HG03159 (cell line): ENCODE measurements at regions not wholly inside any gene's neighbourhood (a gene's known extent, or its start where the extent isn't known, plus 50 kb on each side); places are given as distances from the start of the nearest gene placed in this dataset.
"Not testable (repeated sequence)": the region's sequence is repeated elsewhere in the genome, so short reads cannot be mapped to it uniquely, and the experiment has no call there.

Experiments
- ATAC-seq: cut with Tn5 transposase; IDR thresholded peaks from one replicate; pipeline ENCODE4 v1.9.1; 2021; ENCODE audit warnings: mild to moderate bottlenecking, moderate library complexity; ENCODE audit not compliant: unreplicated experiment

DNA sequence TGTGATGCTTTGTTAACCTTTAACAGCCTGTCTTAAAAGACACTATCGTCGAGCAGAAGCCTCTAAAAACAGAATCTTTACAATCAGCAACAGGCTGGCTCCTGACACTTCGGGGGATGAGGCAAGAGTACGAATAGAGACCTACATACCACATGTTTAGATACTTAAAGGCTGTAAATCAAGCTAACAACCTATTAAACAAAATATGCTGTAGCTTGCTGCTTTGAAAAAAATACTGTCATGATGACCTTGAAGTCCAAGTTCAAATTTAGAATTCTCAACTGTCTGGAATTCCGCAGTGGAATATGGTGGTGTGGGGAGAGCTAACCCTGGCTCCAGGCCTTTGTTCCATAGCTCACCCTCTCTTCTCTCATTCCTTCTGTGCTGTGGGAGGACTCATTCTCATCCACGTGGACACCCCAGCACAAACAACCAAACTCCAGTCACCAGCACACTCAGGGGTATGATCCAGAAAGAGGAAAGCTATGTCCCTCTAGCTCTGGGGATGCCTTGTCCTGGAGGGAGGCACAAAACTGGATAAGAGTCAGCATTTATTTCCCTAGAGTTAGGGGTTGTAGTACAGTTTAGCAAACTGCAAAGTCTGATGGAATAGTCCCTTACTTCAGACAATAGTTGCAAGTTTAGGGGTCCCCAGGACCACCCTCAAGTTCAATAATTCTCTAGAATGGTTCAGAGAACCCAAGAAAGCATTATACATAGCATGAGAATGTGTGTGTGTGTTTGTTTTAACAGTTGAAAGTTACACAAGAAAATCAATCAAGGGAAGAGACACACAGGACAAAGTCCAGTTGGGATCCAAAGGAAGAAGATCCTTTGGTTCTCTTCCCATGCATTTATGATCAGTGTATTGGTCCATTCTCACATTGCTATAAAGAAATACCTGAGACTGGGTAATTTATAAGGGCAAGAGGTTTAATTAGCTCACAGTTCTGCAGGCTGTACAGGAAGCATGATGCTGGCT lies 196.1 kb upstream of the SVIL start:
- no peak for ATAC-seq

DNA sequence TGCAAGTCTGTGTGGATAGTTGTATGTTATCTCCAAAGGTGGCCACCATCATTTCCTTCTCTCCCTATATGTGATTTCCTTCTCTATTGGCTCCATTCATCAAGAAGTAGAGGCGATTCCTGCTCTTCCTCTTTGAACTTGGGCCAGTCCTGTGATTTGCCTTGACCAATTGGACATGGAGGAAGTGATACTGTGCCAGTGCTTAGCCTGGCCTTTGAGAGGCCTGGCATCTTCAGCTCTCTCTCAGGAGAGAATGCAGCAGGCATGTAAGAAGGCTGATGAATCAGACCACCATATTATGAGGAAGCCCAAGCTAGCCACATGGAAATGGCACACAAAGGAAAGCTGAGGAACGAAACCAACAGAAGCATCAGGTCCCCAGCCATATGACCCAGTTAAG lies 195.0 kb upstream of the SVIL start:
- ATAC-seq = no peak

DNA sequence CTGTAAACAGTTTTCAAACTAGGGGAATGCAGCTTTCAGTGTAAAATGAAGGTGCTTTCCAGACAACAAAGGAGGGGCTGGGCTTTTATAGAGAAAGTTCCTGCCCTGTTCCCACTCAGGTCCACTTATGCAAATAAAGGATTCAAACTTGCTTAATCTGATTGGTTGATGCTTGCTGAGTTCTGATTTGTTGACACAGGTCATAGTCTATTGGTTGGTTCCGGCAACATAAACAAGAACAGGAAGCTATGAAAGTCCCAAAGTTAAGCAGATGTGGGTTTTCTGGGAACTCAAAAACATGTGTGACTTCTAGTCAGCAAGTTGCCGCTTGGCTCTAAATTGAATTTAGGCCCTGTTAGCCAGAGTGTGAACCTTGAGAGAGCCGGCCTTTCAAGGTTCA lies 194.2 kb upstream of the SVIL start:
- ATAC-seq = no peak

DNA sequence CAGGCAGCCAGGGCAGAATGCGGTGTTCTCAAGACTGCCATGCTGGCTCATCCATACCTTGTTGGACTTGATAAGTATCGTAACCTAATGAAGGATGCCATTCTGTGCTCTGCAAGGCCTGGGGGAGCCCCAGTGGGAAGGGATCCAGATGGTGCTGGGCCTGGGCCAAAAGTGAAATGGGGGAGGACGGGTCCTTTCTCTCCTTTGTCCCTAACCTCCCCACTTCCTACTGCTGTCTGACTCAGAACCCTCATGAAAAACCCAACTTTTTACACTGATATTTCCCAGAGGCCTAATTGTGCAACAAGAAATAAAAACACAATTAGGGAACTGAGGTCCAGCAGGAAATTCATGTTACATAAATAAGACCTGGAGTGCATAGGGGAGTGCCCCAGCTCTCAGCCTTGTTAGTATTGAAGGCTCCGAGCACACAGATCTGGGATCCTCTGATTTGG lies 193.7 kb upstream of the SVIL start:
- no peak for ATAC-seq

DNA sequence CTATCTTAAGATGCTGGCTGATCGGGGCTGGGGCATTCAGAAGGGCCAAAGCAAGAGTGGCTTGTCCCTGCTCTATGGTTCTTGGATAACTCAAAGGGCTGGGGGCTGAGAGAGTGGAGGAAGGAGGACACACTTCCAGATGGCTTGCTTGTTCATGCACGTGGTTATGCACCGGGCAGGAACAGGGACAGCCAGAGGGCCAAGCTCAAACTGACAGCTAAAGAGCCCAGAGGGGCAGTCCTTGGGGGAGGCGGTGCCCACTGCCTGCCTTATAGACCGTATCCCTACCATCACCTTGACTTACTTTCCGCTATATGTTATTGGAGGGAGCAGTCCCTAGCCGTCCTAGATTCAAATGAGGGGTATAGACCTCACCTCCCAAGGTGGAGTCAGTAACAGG lies 192.7 kb upstream of the SVIL start:
- ATAC-seq = no peak

DNA sequence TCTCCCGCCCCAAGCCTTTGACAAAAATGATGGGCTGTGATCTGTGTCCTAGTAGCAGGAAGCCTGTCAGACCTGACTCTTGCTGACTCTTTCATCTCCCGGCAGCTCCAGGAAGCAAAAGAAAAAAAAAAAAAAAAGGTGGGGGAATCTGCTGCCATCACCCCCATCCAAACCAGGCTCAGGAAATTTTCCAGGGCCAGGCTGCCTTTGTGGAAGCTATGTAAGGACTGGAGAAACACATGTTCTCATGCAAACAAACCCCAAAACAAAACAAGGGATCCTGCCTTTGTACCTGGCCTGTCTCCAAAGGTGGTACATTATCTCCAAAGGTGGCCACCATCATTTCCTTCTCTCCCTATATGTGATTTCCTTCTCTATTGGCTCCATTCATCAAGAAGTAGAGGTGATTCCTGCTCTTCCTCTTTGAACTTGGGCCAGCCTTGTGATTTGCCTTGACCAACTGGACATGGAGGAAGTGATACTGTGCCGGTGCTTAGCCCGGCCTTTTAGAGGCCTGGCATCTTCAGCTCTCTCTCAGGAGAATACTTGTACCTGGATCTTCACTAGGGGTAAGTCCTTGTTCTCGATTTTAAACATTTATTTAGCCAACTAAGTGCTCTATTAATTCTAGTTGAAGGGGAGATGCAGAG lies 192.2 kb upstream of the SVIL start:
- ATAC-seq = no peak

DNA sequence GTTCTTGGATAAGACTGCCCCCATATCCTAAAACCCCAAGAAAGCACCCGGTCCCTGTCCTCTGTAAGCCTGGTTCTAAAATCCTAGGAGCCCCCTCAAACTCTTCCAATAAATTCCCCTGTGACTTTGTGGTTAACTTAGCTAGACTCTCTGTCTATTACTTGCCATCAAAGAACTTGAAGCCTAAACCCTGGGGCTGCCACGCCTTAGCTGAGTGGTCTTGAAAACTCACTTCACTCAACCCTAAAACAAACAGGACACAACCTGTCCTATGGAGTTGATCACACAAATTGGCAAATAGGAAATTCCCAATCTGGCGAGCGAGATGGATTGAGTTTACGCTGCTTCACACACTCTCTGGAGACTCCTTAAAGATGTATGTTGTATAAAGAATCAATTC lies 191.4 kb upstream of the SVIL start:
- no peak for ATAC-seq

DNA sequence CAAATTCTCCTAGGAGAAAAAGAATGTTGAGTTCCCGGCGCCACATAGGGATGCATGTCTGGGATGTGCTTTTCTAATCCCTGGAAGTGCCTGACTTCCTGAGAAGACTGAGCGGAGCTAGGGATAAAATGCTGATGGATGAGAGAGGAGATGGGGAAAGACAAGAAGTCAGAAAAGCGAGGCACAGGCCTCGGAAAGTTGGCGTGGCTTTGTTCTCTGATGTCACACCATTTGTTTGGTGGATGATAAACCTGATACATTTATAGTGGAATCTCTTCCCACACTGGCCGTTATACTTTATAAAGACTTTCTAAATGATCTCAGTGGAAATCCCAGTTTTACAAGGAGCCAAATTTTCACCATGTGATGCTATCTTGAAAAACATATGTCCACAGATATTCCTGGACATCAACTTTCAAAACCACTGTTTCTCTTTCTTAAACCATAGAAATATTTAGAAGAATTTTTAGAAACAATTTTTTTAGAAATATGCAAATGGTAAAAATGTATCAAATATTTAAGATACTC lies 188.8 kb upstream of the SVIL start:
- no peak for ATAC-seq

DNA sequence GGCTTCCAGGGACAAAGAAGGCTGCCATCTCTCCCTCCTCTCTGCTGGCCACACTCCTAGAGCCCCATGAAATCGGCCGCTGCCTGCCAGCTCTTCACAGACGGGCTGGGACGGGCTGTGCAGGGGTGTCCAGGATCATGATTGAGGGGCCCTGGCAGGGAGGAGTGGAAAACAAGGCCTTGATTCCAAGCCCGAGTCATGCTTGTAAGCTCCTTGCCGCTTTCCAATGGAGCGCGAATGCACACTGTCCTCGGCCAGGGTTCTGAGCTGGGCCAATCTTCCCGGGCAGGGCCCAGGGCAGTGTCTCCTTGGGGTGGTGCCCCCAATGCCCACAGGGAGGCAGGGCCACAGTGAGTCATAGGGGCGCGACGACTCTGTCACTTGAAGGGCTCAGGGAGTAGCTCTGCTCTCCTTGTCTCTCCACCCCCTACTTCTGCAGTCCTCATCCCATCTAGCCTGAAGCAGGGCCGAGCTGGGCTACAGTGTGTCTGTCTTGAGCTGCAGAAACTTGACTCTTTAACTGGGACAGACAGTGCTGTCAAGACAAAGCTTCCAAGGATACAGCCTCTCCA lies 186.2 kb upstream of the SVIL start:
- no peak for ATAC-seq

DNA sequence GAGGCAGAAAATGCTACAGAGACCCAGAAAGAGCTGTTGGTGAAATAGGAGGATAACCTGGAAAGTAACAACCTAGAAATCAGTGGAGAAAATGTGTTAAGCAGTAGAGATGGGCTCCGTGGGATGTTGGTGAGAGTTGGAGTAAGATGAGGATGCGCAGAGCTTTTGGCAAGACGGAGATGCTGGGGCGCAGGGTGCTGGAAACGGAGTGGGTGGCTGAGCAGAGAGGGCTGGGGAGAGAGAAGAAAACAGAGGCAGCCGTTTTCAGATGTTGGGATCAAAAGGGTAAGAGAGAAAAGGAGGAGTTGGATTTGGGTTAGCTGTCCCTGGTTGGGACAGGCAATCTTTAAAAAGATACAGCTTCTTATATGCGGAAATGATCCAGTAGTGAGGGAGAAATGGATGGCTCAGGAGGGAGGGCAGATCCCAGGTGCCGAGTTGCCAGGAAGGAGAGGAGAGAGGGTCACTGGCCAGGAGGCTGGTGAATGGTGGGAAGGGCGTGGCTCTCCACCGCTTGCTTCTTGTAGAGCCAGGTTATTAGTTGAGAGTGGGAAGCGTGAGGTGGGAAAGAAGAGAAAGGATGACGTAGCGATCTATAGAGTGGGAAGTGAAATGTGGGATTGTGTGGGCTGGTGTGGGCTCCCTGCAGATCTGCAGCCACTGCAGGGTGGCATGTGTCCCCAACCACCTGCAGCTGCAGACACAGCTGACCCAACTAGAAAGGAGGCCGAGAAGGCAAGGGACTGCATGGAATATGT lies 182.2 kb upstream of the SVIL start:
- ATAC-seq = no peak

DNA sequence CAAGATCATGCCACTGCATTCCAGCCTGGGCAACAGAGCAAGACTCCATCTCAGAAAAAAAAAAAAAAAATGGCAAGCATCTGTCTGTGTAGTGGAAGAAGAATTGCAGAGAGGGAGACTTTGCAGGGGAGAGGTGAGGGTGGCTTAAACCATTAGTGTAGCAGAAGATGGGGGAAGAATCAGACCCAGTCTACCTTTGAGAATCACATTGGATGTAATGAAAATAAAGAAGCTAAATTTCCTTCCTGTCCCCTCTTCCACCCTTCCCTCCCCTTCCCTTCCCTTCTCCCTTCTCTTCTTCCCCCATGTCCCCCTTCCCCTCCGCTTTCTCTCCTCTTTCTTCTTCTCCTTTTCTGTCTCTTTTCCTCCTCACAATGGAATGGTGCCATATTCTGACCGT lies 180.8 kb upstream of the SVIL start:
- ATAC-seq = no peak

DNA sequence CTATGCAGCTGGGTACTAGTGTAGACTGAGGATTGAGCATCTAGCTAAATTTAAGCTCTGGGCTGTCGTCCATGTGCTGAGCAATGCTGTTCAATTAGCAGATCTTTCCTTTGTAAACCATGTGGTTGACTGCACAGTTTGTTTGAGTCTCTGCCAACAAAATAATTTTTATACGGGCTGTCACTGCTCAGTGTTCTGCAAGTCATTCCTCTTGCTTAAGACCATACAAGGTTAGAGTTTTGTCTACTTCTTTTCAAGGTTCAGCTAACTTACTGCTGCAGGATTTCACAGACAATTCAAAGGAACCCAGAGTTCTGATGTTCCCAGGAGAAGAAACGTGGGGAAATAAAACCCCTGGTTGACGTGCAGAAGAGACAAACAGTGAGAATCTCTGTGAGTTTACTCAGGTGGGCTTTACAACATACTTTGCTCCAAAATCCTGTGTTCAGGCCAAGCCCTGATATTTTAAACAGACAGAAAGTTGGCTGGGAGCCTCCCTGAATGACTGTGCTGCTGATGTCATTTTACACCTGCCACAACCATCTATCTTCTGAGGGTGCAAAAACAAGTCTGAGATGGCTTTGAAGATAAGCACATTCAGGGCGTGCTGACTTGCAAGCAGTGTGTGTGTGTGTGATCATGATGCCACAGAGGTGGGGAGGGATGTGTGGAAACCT lies 177.1 kb upstream of the SVIL start:
- ATAC-seq = no peak

DNA sequence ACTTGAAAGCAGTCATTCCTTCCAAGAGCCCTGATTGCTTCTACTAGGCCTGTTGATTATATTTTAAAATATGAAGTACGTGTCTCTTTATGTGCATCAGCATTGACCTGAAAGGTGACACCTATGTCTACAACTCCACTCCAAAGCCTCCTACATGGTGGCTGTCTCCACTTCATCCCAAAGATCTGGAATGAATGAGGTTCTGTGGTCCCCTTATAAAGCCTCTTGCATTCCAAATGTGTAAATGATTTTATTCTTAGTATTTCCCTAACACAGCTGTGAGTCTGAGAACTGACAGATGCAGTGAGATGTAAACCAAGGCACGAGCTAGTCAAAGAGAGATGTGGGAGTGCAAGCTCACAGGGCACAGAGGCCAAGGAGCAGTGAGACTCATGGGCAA lies 176.0 kb upstream of the SVIL start:
- ATAC-seq = no peak

DNA sequence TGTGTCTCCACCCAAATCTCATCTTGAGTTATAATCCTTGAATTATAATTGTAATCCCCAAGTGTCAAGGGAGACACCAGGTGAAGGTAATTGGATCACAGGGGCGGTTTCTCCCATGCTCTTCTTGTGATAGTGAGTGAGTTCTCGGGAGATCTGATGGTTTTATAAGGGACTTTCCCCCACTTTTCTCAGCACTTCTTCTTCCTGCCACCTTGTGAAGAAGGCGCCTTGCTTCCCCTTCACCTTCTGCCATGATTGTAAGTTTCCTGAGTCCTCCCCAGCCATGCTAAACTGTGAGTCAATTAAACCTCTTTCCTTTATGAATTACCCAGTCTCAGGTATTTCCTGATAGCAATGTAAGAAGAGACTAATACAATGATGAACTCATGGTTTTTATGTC lies 175.5 kb upstream of the SVIL start:
- ATAC-seq = not testable (repeated sequence)

DNA sequence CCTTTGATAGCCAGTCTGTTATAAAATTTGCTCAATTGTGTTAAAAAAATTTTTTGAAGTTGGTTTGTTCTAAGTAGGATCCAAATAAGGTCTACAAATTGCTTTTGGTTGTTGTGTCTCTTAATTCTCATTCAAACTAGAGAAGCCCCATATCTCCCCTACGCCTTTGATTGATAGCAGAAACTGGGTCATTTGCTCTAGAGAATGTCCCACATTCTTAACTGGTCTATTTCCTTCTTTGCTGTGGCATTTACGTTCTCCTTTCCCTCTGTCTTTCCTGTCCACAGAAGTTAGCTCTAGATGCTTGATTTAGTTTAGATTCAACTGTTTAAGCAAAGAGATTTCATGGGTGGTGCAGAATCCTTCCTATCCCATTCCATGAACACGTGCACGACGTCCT lies 174.6 kb upstream of the SVIL start:
- ATAC-seq = no peak

DNA sequence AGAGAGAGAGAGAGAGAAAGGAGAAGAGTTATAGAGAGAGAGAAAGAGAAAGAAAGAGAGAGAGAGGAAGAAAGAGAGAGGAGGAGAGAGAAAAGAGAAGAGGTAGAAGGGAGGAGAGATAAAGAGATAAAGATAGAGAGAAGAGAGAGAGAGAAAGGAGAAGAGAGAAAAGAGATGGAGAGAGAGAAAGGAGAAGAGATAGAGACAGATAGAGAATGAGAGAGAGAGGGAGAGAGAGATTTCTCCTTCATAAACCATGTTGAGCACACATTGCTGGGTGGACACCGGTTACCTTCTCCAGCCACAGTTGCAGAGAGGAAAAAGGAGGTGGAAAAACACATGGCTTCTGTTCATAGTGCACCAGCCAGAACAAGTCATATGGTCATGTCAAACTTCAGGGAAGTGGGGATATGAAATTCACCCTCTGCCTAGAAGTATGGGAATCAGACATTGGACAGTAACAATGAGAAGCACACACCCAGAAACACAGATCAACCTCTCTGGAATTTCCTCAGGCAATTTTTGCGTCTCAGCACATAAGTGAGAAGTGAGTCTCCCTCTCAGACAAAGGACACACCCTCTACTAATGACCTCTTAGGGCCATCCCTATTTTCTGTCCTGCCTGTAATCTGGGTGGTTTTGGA lies 172.5 kb upstream of the SVIL start:
- ATAC-seq = no peak

DNA sequence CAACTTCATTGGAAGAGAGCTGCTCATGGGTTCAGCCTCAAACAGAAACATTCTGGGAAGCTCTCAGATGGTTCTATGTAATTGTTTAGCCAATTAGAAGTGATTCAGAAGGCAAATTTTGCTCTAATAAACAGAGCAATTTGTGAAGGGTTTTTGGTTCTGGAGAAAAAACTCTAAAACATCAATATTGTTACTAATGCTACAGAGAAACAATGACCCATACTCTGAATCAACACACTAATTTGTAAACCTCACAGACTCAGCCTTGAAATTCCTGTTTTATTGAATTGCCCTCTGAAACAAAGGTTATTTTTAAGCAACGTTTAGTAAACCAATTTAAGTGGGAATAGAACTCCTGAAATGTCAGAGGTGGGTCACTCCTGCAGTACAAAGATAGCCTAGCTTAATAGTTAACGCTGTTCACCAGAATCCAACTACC lies 171.6 kb upstream of the SVIL start:
- no peak for ATAC-seq

DNA sequence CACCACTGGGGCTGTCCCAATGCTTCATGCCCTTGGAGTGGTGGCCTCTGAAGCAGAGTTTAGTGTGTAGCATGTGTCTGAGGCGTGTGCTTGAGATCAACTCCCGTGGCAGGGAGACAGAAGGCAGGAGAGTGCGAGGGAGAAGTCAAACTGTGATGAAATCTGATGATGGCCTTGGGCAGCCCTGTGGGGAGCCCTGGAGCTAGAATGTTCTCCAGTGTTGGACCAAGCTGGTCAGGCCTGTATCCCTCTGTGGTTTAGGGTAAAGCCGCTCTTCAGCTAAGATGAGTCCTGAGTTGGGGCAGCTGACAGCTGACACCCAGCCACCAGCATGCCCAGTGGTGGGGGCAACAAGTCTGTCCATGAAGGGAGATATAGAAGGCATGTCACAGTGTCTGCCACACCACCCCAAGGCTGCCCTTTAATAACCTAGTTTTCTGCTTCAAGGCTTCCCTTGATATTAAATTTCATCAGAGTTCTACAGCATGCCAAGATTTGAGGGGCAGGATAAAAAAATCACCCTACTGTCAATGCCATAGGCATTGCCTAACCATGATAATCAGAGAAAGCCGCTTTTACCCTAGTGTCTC lies 170.5 kb upstream of the SVIL start:
- no peak for ATAC-seq

DNA sequence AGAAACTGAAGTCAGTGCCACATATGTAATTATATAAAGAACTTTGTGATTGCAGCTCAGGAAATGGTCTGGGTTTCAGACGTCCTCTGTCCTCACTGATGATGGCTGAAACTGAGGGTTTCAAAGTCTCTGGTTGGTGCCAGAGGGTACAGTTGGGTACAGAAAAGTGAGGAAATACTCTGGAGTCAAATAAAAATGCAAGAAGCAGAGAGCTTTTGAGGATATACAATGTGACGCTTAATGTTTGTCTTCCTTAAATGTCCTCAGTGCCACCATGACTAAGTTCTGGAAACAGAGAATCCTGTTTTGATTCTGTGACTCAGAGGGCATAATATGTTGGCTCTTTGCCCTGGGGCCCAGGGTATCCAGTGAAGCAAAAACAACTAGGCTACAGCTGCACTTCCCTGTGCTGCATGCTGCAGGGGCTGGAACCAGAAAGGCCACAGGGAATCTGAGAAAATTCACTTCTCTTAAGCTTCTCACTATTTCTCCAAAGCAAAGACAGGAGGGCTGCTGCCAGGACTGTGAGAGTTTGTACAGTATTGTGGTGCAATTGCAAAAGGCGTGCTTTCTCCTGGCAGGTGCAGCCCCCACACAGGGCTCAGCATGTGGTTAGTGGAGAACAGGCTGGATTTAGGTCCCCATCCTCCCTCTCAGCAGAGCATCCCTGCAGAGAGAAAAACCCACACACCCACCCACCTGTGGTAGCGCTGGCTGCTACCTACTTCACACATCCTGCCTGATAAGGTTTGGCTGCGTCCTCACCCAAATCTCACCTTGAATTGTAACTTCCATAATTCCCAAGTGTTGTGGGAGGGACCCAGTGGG lies 169.5 kb upstream of the SVIL start:
- no peak for ATAC-seq
